ENCODE measurements at regions not wholly inside any gene's neighbourhood (a gene's known extent, or its start where the extent isn't known, plus 50 kb on each side); places are given as distances from the start of the nearest gene placed in this dataset.

DNA sequence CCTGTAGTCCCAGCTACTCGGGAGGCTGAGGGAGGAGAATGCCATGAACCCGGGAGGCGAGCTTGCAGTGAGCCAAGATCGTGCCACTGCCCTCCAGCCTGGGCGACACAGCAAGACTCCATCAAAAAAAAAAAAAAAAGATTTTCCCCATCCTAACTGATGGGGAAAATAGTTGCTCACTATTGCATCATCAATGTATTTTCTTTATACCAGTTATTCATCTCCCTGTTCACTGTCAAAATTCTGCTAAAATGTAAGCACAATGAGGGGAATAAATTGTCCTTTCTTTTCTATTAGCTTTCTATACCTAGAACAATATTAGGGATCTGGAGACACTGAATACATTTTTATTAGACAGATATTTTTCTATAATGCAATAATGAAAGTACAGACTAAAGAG lies 561.3 kb downstream of the CCER1 start:
- TF ChIP-seq POLR2A (IDR thresholded peaks at IDR 0.05) (no peak), CTCF (IDR thresholded peaks at IDR 0.05) (no peak)
- Histone ChIP-seq H3K27ac (no peak overlapping the region), H3K4me1 (no peaks in the 10 kb centered on the region), H3K36me3 (replicated peaks in 1 of 2; ENCODE audit: insufficient read depth in 1 of 2, low read depth in 2 of 2) (no peaks in the 10 kb centered on the region), H3K4me3 (no peak overlapping the region), H3K9me3 (peaks cover 0 to 8% (median 0%) of the 10 kb centered on the region in 3 donors), H3K27me3 (no peaks in the 10 kb centered on the region)
- ATAC-seq (no peak), DNase-seq (no peak)
- WGBS, 2 donors: 83 to 85% methylated on average over 5 of the region's 5 CpGs
- intact Hi-C loops (cut with DNase I): no loop called here

- 84 to 88% methylated on average over 3 of the region's 3 CpGs for WGBS, 2 donors
- ATAC-seq: no peak
- no peaks in the 10 kb centered on the region for H3K4me1 ChIP-seq
Observed at GRCh38 chr12:90393089-90393488, 561.9 kb downstream of the CCER1 start.

GRCh38 chr12:90390947-90391346 lies 564.0 kb downstream of the CCER1 start:
- TF ChIP-seq CTCF (IDR thresholded peaks at IDR 0.05) (no peak), POLR2A (IDR thresholded peaks at IDR 0.05) (no peak)
- intact Hi-C loops (cut with DNase I): no loop called here
- Histone ChIP-seq H3K4me3 (no peak overlapping the region), H3K4me1 (no peaks in the 10 kb centered on the region), H3K27me3 (no peaks in the 10 kb centered on the region), H3K36me3 (replicated peaks in 1 of 2; ENCODE audit: insufficient read depth in 1 of 2, low read depth in 2 of 2) (no peaks in the 10 kb centered on the region), H3K9me3 (peaks cover 0 to 5% (median 0%) of the 10 kb centered on the region in 3 donors), H3K27ac (no peak overlapping the region)
- ATAC-seq: no peak
- no peak for DNase-seq
- WGBS, 2 donors: 47 to 63% methylated on average over 2 of the region's 2 CpGs

More at GRCh38 chr12:90393089-90393488, 561.9 kb downstream of the CCER1 start:
- no peak overlapping the region for H3K4me3 ChIP-seq
- H3K27me3 ChIP-seq: no peaks in the 10 kb centered on the region
- no peak for TF ChIP-seq CTCF (IDR thresholded peaks at IDR 0.05)
- no peak for TF ChIP-seq POLR2A (IDR thresholded peaks at IDR 0.05)
- H3K9me3 ChIP-seq: peaks cover 0 to 8% (median 0%) of the 10 kb centered on the region in 3 donors
- no peak for DNase-seq
- H3K36me3 ChIP-seq (replicated peaks in 1 of 2; ENCODE audit: insufficient read depth in 1 of 2, low read depth in 2 of 2): no peaks in the 10 kb centered on the region
- intact Hi-C loops (cut with DNase I): no loop called here
- H3K27ac ChIP-seq: no peak overlapping the region

GRCh38 chr12:90368081-90368480 lies 586.9 kb downstream of the CCER1 start:
- no peak overlapping the region for H3K4me3 ChIP-seq
- H3K9me3 ChIP-seq: no peaks in the 10 kb centered on the region
- H3K36me3 ChIP-seq (replicated peaks in 1 of 2; ENCODE audit: insufficient read depth in 1 of 2, low read depth in 2 of 2): no peaks in the 10 kb centered on the region
- no peak for ATAC-seq
- H3K4me1 ChIP-seq: no peaks in the 10 kb centered on the region
- TF ChIP-seq CTCF (IDR thresholded peaks at IDR 0.05) (no peak), POLR2A (IDR thresholded peaks at IDR 0.05) (no peak)
- H3K27ac ChIP-seq: no peak overlapping the region
- intact Hi-C loops (cut with DNase I): no loop called here
- no peaks in the 10 kb centered on the region for H3K27me3 ChIP-seq
- no peak for DNase-seq
- 82 to 86% methylated on average over 1 of the region's 1 CpG for WGBS, 2 donors

DNA sequence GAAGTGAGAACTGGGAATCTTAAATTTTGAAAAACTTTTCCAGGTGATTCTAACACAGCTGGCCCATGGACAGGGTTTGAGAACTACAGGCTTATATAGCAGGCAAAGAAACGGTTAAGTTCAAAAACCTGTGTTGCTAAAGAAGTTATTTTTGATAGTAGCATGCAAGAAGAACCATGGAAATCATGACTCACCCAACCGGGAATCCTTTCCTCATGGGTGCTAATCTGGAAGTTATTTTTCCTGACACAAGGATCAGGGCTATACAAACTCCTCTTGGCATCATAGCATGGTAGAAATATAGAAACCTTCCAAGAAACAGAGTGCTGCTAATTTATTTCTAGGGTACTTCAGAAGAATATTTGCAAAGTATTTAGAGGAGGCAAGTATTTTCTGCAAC lies 588.7 kb downstream of the CCER1 start:
- H3K27ac ChIP-seq: no peak overlapping the region
- no peaks in the 10 kb centered on the region for H3K36me3 ChIP-seq (replicated peaks in 1 of 2; ENCODE audit: insufficient read depth in 1 of 2, low read depth in 2 of 2)
- ATAC-seq (no peak), DNase-seq (no peak)
- H3K4me3 ChIP-seq: no peak overlapping the region
- TF ChIP-seq CTCF (IDR thresholded peaks at IDR 0.05) (no peak), POLR2A (IDR thresholded peaks at IDR 0.05) (no peak)
- no peaks in the 10 kb centered on the region for H3K27me3 ChIP-seq
- WGBS, 2 donors: 54% methylated on average over 2 of the region's 2 CpGs
- H3K9me3 ChIP-seq: no peaks in the 10 kb centered on the region
- intact Hi-C loops (cut with DNase I): no loop called here
- no peaks in the 10 kb centered on the region for H3K4me1 ChIP-seq
